Aorta (tissue), 5 donors: ENCODE measurements at regions not wholly inside any gene's neighbourhood (a gene's known extent, or its start where the extent isn't known, plus 50 kb on each side); places are given as distances from the start of the nearest gene placed in this dataset.

Experiments
- ATAC-seq: fragments of 200-7000 bp; cut with Tn5 transposase; one replicate; pipeline ENCODE4 v1.9.1; 2022; ENCODE audit warnings: moderate library complexity; ENCODE audit not compliant: low FRiP score
- DNase-seq, 2 donors: peaks; one replicate each; pipeline ENCODE4 v3.0.0-alpha.2; 2020
- H3K27ac ChIP-seq, 2 donors: one replicate each; pipeline ENCODE4 v1.5.1; 2013; ENCODE audit warnings: low read length in 2 of 2, mild to moderate bottlenecking in 2 of 2, moderate library complexity in 2 of 2, control low read depth in 1 of 2, inconsistent platforms in 1 of 2, low read depth in 1 of 2
- H3K27me3 ChIP-seq, 2 donors: one replicate each; pipeline ENCODE4 v1.6.1; 2013; ENCODE audit warnings: control low read depth in 1 of 2, low read length in 1 of 2, mild to moderate bottlenecking in 1 of 2, moderate library complexity in 1 of 2; ENCODE audit not compliant: insufficient read depth in 2 of 2, control insufficient read depth in 1 of 2
- H3K36me3 ChIP-seq, 2 donors: one replicate each; pipeline ENCODE4 v1.6.1; 2013; ENCODE audit warnings: control low read depth in 1 of 2, low read length in 1 of 2, mild to moderate bottlenecking in 1 of 2; ENCODE audit not compliant: insufficient read depth in 2 of 2, control insufficient read depth in 1 of 2
- H3K4me1 ChIP-seq, 2 donors: one replicate each; pipeline ENCODE4 v1.6.1; 2013; ENCODE audit warnings: low read length in 2 of 2, control low read depth in 1 of 2, mild to moderate bottlenecking in 1 of 2, moderate library complexity in 1 of 2; ENCODE audit not compliant: insufficient read depth in 2 of 2, control insufficient read depth in 1 of 2
- H3K4me3 ChIP-seq, 2 donors: one replicate each; pipeline ENCODE4 v1.5.1; 2013; ENCODE audit warnings: low read length in 2 of 2, control low read depth in 1 of 2, mild to moderate bottlenecking in 1 of 2
- H3K9me3 ChIP-seq: one replicate; pipeline ENCODE4 v1.6.1; 2013; ENCODE audit warnings: mild to moderate bottlenecking, low read length; ENCODE audit not compliant: control insufficient read depth
- WGBS, 2 donors: extraction: QIAGEN DNeasy Blood & Tissue Kit; methylation state at CpG; one replicate each; pipeline ENCODE4 v1.1.7; 2013; 5-methylcytosine and 5-hydroxymethylcytosine counted together
- intact Hi-C, 2 donors: fragments of 100-400 bp; cut with DNase I; formaldehyde crosslinking; loops; one replicate each; pipeline versions ENCODE4 v1.14.2 to v1.15.0; 2022
- donor health status: healthy with polysubstance abuse.
- donor health status: Bipolar disorder and iron deficiency.
- donor health status: DM: no; HTN: no; CAD: no.
- donor health status: DM: no; HTN: no; CAD: no.
- donor health status: DM: yes; HTN: yes; CAD: no.

DNA sequence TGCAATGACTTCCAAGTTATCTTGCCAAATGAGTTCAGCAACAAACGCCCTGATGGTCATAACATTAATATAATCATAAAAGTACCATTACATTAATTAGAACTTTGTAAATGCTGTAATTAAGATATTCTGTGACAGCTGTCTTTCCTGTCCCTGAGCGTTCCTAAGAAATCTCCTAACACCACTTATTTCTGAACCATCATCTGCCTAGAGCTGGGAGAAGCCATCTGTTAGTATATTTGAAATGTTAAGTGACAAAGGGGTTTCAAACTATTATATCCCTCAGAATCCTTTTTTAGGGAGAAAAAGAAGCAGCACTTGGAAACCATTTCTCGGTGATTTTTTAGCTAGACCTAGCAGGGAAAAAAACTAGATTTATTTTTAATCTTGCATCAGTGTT, 657.5 kb downstream of the FAM181B start:
- H3K4me3 ChIP-seq: no peak overlapping the region
- no peak for DNase-seq
- H3K9me3 ChIP-seq: no peaks in the 10 kb centered on the region
- ATAC-seq: no peak
- no peaks in the 10 kb centered on the region for H3K4me1 ChIP-seq
- intact Hi-C loops: no loop called here
- no peak overlapping the region for H3K27ac ChIP-seq
- no peaks in the 10 kb centered on the region for H3K36me3 ChIP-seq
- no peaks in the 10 kb centered on the region for H3K27me3 ChIP-seq
- 66 to 72% methylated on average over 3 of the region's 3 CpGs for WGBS, 2 donors

- 70 to 78% methylated on average over 3 of the region's 3 CpGs for WGBS, 2 donors
Observed at GRCh38 chr11:82059505-82059904, 674.2 kb downstream of the FAM181B start.

DNA sequence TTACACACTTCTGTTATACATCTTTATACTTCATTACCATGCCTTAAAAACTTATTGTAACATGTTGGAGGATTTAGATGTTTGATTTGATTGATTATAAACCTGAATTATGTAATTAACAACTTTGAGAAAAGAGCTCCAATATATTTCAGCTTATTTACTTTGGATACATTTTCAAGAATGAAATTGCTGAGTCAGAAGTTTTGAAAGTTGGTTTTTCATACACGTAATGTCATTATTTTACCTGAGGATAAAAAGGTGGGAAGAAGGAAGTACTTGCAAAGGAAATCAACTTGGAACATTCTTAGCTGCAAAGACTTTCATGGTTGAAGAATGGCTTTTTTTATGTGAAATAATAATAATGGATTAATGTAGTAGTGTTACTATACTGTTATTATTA, 677.2 kb downstream of the FAM181B start:
- Histone ChIP-seq H3K36me3 (no peaks in the 10 kb centered on the region), H3K9me3 (no peaks in the 10 kb centered on the region), H3K4me1 (no peaks in the 10 kb centered on the region), H3K4me3 (no peak overlapping the region), H3K27ac (no peak overlapping the region), H3K27me3 (no peaks in the 10 kb centered on the region)
- ATAC-seq: no peak
- intact Hi-C loops: loop anchor here in 1 of 2 donors (10.0 kb wide), 1 partner anchor 142 kb away; no protein-coding TSS in a partner anchor
- 53 to 67% methylated on average over 1 of the region's 1 CpG for WGBS, 2 donors
- DNase-seq: no peak

More at GRCh38 chr11:82059505-82059904, 674.2 kb downstream of the FAM181B start:
- H3K4me1 ChIP-seq: no peaks in the 10 kb centered on the region
- DNase-seq (no peak), ATAC-seq (no peak)
- H3K9me3 ChIP-seq: no peaks in the 10 kb centered on the region
- no peaks in the 10 kb centered on the region for H3K36me3 ChIP-seq
- intact Hi-C loops: loop anchor here in 1 of 2 donors (10.0 kb wide), 1 partner anchor 145 kb away; no protein-coding TSS in a partner anchor
- H3K27me3 ChIP-seq: no peaks in the 10 kb centered on the region
- no peak overlapping the region for H3K27ac ChIP-seq
- no peak overlapping the region for H3K4me3 ChIP-seq

GRCh38 chr11:82049199-82049598, 684.5 kb downstream of the FAM181B start:
- ATAC-seq (peak; percentile 52), DNase-seq (no peak)
- Histone ChIP-seq H3K9me3 (no peaks in the 10 kb centered on the region), H3K36me3 (no peaks in the 10 kb centered on the region), H3K27me3 (no peaks in the 10 kb centered on the region), H3K4me3 (no peak overlapping the region), H3K27ac (no peak overlapping the region), H3K4me1 (no peaks in the 10 kb centered on the region)
- intact Hi-C loops: loop anchor here in 1 of 2 donors (10.0 kb wide), 1 partner anchor 264 kb away; no protein-coding TSS in a partner anchor
- WGBS, 2 donors: 91 to 93% methylated on average over 3 of the region's 3 CpGs

DNA sequence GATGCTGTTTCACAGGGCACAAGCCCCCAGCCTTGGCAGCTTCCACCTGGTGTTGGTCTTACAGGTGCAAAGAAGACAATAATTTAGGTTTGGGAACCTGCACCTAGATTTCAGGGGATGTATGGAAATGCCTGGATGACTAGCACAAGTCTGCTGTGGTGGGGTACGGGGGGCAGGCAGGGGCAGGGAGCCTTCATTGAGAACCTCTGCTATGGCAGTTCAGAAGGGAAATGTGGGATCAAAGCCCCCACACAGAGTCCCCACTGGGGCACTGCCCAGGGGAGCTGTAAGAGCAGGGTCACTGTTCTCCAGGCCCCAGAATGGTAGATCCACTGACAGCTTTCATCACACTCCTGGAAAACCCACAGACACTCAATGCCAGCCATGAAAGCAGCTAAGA, 686.5 kb downstream of the FAM181B start:
- Histone ChIP-seq H3K4me1 (no peaks in the 10 kb centered on the region), H3K36me3 (no peaks in the 10 kb centered on the region), H3K4me3 (no peak overlapping the region), H3K27ac (no peak overlapping the region), H3K9me3 (no peaks in the 10 kb centered on the region), H3K27me3 (no peaks in the 10 kb centered on the region)
- DNase-seq (no peak), ATAC-seq (no peak)
- intact Hi-C loops: loop anchor here in 1 of 2 donors (10.0 kb wide), 1 partner anchor 262 kb away; no protein-coding TSS in a partner anchor
- WGBS, 2 donors: 96% methylated on average over 1 of the region's 1 CpG

DNA sequence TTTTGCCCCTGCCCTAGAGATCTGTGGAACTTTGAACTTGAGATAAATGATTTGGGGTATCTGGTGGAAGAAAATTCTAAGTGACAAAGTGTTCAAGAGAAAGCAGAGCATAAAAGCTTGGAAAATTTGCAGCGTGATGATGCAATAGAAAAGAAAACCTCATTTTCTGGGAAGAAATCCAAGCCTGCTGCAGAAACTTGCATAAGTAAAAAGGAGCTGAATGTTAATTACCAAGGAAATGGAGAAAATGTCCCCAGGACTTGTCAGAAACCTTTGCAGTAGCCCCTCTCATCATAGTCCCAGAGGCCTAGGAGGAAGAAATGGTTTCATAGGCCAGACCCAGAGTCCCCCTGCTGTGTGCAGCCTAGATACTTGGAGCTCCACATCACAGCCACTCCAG, 686.9 kb downstream of the FAM181B start:
- Histone ChIP-seq H3K27ac (no peak overlapping the region), H3K36me3 (no peaks in the 10 kb centered on the region), H3K4me3 (no peak overlapping the region), H3K9me3 (no peaks in the 10 kb centered on the region), H3K4me1 (no peaks in the 10 kb centered on the region), H3K27me3 (no peaks in the 10 kb centered on the region)
- peak; percentile 29 for ATAC-seq
- intact Hi-C loops: loop anchor here in 1 of 2 donors (10.0 kb wide), 1 partner anchor 262 kb away; no protein-coding TSS in a partner anchor
- WGBS, 2 donors: 43 to 55% methylated on average over 1 of the region's 1 CpG
- no peak for DNase-seq

GRCh38 chr11:82045748-82046457, 687.8 kb downstream of the FAM181B start:
- no peaks in the 10 kb centered on the region for H3K36me3 ChIP-seq
- no peak overlapping the region for H3K4me3 ChIP-seq
- H3K4me1 ChIP-seq: no peaks in the 10 kb centered on the region
- intact Hi-C loops: loop anchor here in 1 of 2 donors (10.0 kb wide), 1 partner anchor 261 kb away; no protein-coding TSS in a partner anchor
- H3K27ac ChIP-seq: no peak overlapping the region
- ATAC-seq (no peak), DNase-seq (no peak)
- H3K27me3 ChIP-seq: no peaks in the 10 kb centered on the region
- no peaks in the 10 kb centered on the region for H3K9me3 ChIP-seq
- 91 to 92% methylated on average over 2 of the region's 2 CpGs for WGBS, 2 donors

DNA sequence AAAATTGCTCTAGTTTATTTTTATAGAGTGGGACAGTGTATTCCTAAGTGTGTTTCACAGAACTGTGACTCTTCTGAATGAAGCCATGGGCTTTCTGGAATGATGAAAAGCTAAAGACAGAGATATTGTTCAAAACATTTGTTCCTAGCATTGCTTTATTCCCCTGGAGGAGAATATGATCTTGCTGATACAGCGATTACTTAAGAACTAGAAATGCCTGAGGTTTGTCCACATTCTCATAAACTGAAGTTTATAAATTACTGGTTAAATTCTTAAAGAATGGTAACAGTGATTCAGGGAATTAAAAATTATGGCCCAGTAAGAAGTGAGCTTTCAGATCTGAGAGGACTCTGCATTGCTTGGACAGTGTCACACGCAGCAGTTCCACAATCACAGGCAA, 690.3 kb downstream of the FAM181B start:
- Histone ChIP-seq H3K27me3 (no peaks in the 10 kb centered on the region), H3K4me1 (no peaks in the 10 kb centered on the region), H3K4me3 (no peak overlapping the region), H3K36me3 (no peaks in the 10 kb centered on the region), H3K9me3 (no peaks in the 10 kb centered on the region), H3K27ac (no peak overlapping the region)
- ATAC-seq (no peak), DNase-seq (no peak)
- 58 to 63% methylated on average over 2 of the region's 2 CpGs for WGBS, 2 donors
- intact Hi-C loops: loop anchor here in 1 of 2 donors (10.0 kb wide), 1 partner anchor 259 kb away; no protein-coding TSS in a partner anchor

DNA sequence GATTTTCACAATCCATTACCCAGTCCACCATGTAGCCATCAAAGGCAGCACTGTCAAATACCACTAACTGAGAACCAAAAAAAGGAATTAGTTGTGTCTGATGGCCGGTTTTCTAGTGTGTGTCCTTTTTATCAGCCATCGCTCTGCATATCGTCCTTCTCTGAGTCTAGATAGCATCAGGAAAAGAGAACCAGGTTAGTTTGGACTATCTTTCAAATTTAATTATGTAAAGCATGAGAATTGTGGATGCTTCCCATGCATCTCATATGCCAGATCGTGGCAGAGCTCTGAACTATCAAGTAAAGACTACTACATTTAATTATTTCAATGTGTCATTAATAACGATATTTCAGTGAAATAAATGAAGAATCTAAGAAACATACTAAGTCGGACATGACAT, 691.9 kb downstream of the FAM181B start:
- 82 to 87% methylated on average over 6 of the region's 6 CpGs for WGBS, 2 donors

More for the DNA sequence above, 691.9 kb downstream of the FAM181B start:
- ATAC-seq (no peak), DNase-seq (no peak)
- H3K4me1 ChIP-seq: no peaks in the 10 kb centered on the region
- no peaks in the 10 kb centered on the region for H3K9me3 ChIP-seq
- no peak overlapping the region for H3K4me3 ChIP-seq
- H3K36me3 ChIP-seq: no peaks in the 10 kb centered on the region
- no peaks in the 10 kb centered on the region for H3K27me3 ChIP-seq
- no peak overlapping the region for H3K27ac ChIP-seq
- intact Hi-C loops: loop anchor here in 1 of 2 donors (10.0 kb wide), 1 partner anchor 257 kb away; no protein-coding TSS in a partner anchor
